BLaER1 treated with 17β-estradiol and CSF1 and Interleukin-3, amounts not matched to agents 10 nM and 100 nM (cell line): ENCODE measurements at regions not wholly inside any gene's neighbourhood (a gene's known extent, or its start where the extent isn't known, plus 50 kb on each side); places are given as distances from the start of the nearest gene placed in this dataset.
A peak's percentile ranks its signal among the peaks of the same experiment; 100 is the strongest.

Experiments used
- H3K27ac ChIP-seq, 11 experiments: shearing (Covaris generic); formaldehyde crosslinking; 2 replicates each; pipeline ENCODE4 v1.8.1; 2022
- H3K27me3 ChIP-seq, 11 experiments: shearing (Covaris generic); formaldehyde crosslinking; 2 replicates each; pipeline ENCODE4 v1.8.1; 2022
- H3K36me3 ChIP-seq, 11 experiments: shearing (Covaris generic); formaldehyde crosslinking; 2 replicates each; pipeline ENCODE4 v1.8.1; 2022
- H3K4me1 ChIP-seq, 10 experiments: shearing (Covaris generic); formaldehyde crosslinking; 2 replicates each; pipeline ENCODE4 v1.8.1; 2022
- H3K4me2 ChIP-seq, 11 experiments: shearing (Covaris generic); formaldehyde crosslinking; 2 replicates each; pipeline ENCODE4 v1.8.1; 2022
- H3K4me3 ChIP-seq, 10 experiments: shearing (Covaris generic); formaldehyde crosslinking; 2 replicates each; pipeline ENCODE4 v1.8.1; 2022
- H3K9ac ChIP-seq, 11 experiments: shearing (Covaris generic); formaldehyde crosslinking; 2 replicates each; pipeline ENCODE4 v1.8.1; 2022
- H3K9me3 ChIP-seq, 11 experiments: shearing (Covaris generic); formaldehyde crosslinking; replicated peaks in 1 of 11; 2 replicates each; pipeline ENCODE4 v1.8.1; 2022
- H4K20me1 ChIP-seq, 11 experiments: shearing (Covaris generic); formaldehyde crosslinking; 2 replicates each; pipeline ENCODE4 v1.8.1; 2022
- Cebpa-rat ChIP-seq, 11 experiments: shearing (Covaris generic); IDR thresholded peaks; 2 replicates each; pipeline ENCODE4 v1.8.1; 2022

DNA sequence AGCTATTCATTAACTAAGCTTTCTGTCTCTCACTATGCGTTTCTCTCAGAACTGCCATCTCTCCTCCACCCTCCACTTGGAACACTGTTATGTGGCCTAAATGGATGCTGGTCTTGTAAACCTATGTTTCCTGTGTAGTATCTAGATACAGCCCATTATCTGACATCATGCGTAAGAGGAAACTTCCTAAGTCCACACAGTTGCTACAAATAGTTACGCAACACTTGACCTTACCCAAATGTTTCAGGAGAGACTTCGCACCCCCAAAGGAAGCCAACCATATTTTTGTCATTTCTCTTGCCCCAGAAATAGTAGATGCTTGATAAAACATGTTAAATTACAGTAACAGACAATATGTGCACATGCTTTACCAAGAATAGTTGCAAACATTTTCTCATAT lies 87.2 kb upstream of the TPRG1 start:
- H3K4me1 ChIP-seq = peaks cover 0 to 16% (median 8%) of the 10 kb centered on the region in 10 experiments; a peak in 13 of 20 replicates
- H3K9me3 ChIP-seq = peaks cover 0 to 8% (median 0%) of the 10 kb centered on the region in 11 experiments; a peak in 3 of 22 replicates
- TF ChIP-seq Cebpa-rat (IDR thresholded peaks at IDR 0.05) = peak in 9 of 11 experiments; percentile 26 to 91 (median 57); a peak in 12 of 22 replicates
- H3K4me3 ChIP-seq = no peak overlapping the region
- H3K27me3 ChIP-seq = no peaks in the 10 kb centered on the region
- H3K9ac ChIP-seq = no peak overlapping the region
- H4K20me1 ChIP-seq = no peaks in the 10 kb centered on the region
- peak overlapping the region in 6 of 11 experiments; percentile 2 to 47 (median 41); a peak in 9 of 22 replicates for H3K4me2 ChIP-seq
- no peak overlapping the region for H3K27ac ChIP-seq
- no peaks in the 10 kb centered on the region for H3K36me3 ChIP-seq

DNA sequence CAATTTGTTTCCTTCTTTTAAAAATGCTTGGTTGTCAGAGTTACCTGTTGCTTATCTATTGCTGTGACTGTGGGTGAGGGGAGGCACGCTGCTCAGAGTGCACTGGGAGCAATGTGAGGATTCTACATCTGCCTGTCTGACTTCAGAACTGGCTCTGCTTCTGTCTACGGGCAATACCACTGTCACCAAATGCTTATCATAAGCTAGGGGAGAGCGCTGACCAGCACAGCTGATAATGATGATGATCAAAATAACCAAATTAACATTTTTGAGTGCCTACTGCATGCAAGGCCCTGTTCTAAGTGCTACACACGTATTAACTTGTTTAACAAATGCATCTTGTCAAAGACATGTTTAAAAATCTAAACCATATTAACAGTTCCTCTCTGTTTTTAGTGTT lies 79.2 kb upstream of the TPRG1 start:
- H3K9ac ChIP-seq = no peak overlapping the region
- no peaks in the 10 kb centered on the region for H3K4me1 ChIP-seq
- TF ChIP-seq Cebpa-rat (IDR thresholded peaks at IDR 0.05) = no peak
- H3K4me3 ChIP-seq = no peak overlapping the region
- no peak overlapping the region for H3K27ac ChIP-seq
- no peak overlapping the region for H3K4me2 ChIP-seq
- no peaks in the 10 kb centered on the region for H3K36me3 ChIP-seq
- H4K20me1 ChIP-seq = no peaks in the 10 kb centered on the region
- peaks cover 0 to 4% (median 0%) of the 10 kb centered on the region in 11 experiments; a peak in 3 of 22 replicates for H3K9me3 ChIP-seq
- no peaks in the 10 kb centered on the region for H3K27me3 ChIP-seq

DNA sequence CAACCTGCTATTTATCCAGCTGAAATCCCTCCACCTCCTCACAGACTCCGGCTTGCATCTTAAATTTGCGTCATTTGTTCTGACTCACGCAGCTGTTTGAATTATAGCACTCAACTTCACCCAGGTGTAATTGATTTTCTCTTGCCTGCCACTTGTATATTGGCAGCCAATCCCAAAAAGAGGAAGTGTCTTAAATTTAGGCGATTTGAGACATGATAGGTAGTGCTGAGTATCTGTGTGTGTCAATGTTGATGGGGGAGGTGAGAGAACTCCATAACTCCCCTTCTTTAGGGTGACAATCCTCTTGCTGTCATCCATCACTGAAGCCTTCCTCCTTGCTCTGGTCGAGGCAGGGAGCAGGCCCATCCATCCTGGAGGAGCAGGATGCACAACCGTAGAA lies 77.2 kb upstream of the TPRG1 start:
- no peak for TF ChIP-seq Cebpa-rat (IDR thresholded peaks at IDR 0.05)
- H3K27ac ChIP-seq = no peak overlapping the region
- peaks cover 0 to 13% (median 2%) of the 10 kb centered on the region in 10 experiments; a peak in 10 of 20 replicates for H3K4me1 ChIP-seq
- no peaks in the 10 kb centered on the region for H4K20me1 ChIP-seq
- H3K27me3 ChIP-seq = no peaks in the 10 kb centered on the region
- H3K9ac ChIP-seq = no peak overlapping the region
- no peaks in the 10 kb centered on the region for H3K36me3 ChIP-seq
- no peaks in the 10 kb centered on the region for H3K9me3 ChIP-seq
- no peak overlapping the region for H3K4me2 ChIP-seq
- no peak overlapping the region for H3K4me3 ChIP-seq

DNA sequence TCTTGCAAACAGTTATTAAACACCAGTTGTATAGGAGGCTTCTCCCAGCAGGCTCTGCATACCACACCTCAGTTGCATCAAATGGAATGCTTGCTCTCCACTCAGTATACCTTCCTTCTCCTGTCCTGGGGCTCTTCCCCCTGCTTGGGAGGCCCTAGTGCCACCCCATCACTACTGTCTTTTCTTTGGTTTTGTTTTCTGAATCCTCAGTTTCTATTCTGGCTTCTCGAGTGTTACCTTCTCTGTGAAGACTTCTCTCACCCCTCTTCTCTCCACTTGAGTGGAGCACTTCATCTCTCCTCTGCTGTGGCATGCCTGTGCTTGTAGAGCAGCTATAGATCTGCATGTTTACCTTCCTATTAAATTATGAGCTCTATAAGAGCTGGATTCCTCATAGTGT lies 75.7 kb upstream of the TPRG1 start:
- no peak overlapping the region for H3K4me3 ChIP-seq
- no peaks in the 10 kb centered on the region for H3K36me3 ChIP-seq
- H3K27ac ChIP-seq = no peak overlapping the region
- H3K4me1 ChIP-seq = peaks cover 0 to 13% (median 2%) of the 10 kb centered on the region in 10 experiments; a peak in 10 of 20 replicates
- H4K20me1 ChIP-seq = no peaks in the 10 kb centered on the region
- H3K9ac ChIP-seq = no peak overlapping the region
- H3K9me3 ChIP-seq = no peaks in the 10 kb centered on the region
- no peaks in the 10 kb centered on the region for H3K27me3 ChIP-seq
- TF ChIP-seq Cebpa-rat (IDR thresholded peaks at IDR 0.05) = no peak
- H3K4me2 ChIP-seq = no peak overlapping the region

- Histone ChIP-seq H3K4me2 (no peak overlapping the region), H3K36me3 (no peaks in the 10 kb centered on the region), H3K27ac (no peak overlapping the region), H3K9me3 (no peaks in the 10 kb centered on the region), H3K4me1 (peaks cover 0 to 13% (median 2%) of the 10 kb centered on the region in 10 experiments; a peak in 10 of 20 replicates), H3K4me3 (no peak overlapping the region), H3K27me3 (no peaks in the 10 kb centered on the region), H4K20me1 (no peaks in the 10 kb centered on the region), H3K9ac (no peak overlapping the region)
- TF ChIP-seq Cebpa-rat (IDR thresholded peaks at IDR 0.05) = no peak
These were observed 72.7 kb upstream of the TPRG1 start for GRCh38 chr3:189099031-189099471.

- no peaks in the 10 kb centered on the region for H4K20me1 ChIP-seq
- no peaks in the 10 kb centered on the region for H3K27me3 ChIP-seq
- H3K4me2 ChIP-seq = no peak overlapping the region
- no peak overlapping the region for H3K27ac ChIP-seq
- no peak for TF ChIP-seq Cebpa-rat (IDR thresholded peaks at IDR 0.05)
- no peak overlapping the region for H3K9ac ChIP-seq
- H3K4me1 ChIP-seq = peaks cover 0 to 13% (median 2%) of the 10 kb centered on the region in 10 experiments; a peak in 10 of 20 replicates
- no peaks in the 10 kb centered on the region for H3K9me3 ChIP-seq
- H3K36me3 ChIP-seq = no peaks in the 10 kb centered on the region
- H3K4me3 ChIP-seq = no peak overlapping the region
These were observed 72.1 kb upstream of the TPRG1 start for GRCh38 chr3:189099505-189100290.

DNA sequence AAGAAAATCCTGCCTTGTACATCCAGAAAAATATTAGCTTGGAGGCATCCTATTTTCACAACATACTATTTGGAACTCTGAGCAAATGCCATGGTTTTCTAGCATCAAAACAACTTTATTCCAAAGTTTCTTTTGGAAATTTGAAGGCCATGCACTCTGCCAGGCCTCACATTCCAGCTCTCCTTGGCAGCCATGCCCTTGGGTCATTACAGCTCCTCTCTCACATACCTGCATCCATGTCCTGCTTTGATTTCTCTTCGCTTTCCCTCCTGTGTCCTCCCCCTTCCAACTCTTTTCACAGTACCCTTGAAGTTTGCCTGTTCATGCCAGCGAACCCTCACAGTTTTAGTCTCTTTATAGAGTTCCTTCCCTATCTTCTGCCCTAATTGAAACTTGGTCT lies 70.9 kb upstream of the TPRG1 start:
- no peak overlapping the region for H3K4me3 ChIP-seq
- no peak overlapping the region for H3K27ac ChIP-seq
- peaks cover 0 to 13% (median 2%) of the 10 kb centered on the region in 10 experiments; a peak in 10 of 20 replicates for H3K4me1 ChIP-seq
- no peaks in the 10 kb centered on the region for H3K27me3 ChIP-seq
- no peaks in the 10 kb centered on the region for H3K9me3 ChIP-seq
- H3K36me3 ChIP-seq = no peaks in the 10 kb centered on the region
- H3K9ac ChIP-seq = no peak overlapping the region
- no peaks in the 10 kb centered on the region for H4K20me1 ChIP-seq
- H3K4me2 ChIP-seq = no peak overlapping the region
- no peak for TF ChIP-seq Cebpa-rat (IDR thresholded peaks at IDR 0.05)

GRCh38 chr3:189101594-189101993 lies 70.2 kb upstream of the TPRG1 start:
- Histone ChIP-seq H3K36me3 (no peaks in the 10 kb centered on the region), H4K20me1 (no peaks in the 10 kb centered on the region), H3K9me3 (no peaks in the 10 kb centered on the region), H3K9ac (no peak overlapping the region), H3K4me1 (peaks cover 0 to 13% (median 2%) of the 10 kb centered on the region in 10 experiments; a peak in 10 of 20 replicates), H3K4me3 (no peak overlapping the region), H3K27me3 (no peaks in the 10 kb centered on the region), H3K4me2 (no peak overlapping the region), H3K27ac (no peak overlapping the region)
- no peak for TF ChIP-seq Cebpa-rat (IDR thresholded peaks at IDR 0.05)

DNA sequence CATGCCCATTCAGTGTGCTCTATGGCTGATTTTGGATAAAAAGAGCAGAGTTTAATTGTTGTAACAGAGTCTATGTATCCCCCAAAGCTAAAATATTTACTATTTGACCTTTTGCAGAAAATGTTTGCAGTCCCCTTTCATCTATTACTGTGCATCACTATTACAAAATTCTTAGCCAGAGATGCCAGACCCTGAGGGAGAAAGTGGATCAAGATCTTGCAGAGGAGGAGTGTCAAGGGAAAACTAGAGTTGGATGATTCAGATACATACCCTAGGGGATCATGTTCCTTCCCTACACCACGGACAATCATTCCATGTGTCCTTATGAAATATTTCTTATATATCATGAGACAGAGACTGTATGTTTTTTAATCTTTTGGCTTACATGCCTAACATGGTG lies 68.6 kb upstream of the TPRG1 start:
- no peak for TF ChIP-seq Cebpa-rat (IDR thresholded peaks at IDR 0.05)
- no peak overlapping the region for H3K9ac ChIP-seq
- H4K20me1 ChIP-seq = no peaks in the 10 kb centered on the region
- H3K4me3 ChIP-seq = no peak overlapping the region
- no peak overlapping the region for H3K4me2 ChIP-seq
- H3K27ac ChIP-seq = no peak overlapping the region
- no peaks in the 10 kb centered on the region for H3K9me3 ChIP-seq
- H3K36me3 ChIP-seq = no peaks in the 10 kb centered on the region
- no peaks in the 10 kb centered on the region for H3K27me3 ChIP-seq
- H3K4me1 ChIP-seq = peaks cover 0 to 9% (median under 1%) of the 10 kb centered on the region in 10 experiments; a peak in 10 of 20 replicates

DNA sequence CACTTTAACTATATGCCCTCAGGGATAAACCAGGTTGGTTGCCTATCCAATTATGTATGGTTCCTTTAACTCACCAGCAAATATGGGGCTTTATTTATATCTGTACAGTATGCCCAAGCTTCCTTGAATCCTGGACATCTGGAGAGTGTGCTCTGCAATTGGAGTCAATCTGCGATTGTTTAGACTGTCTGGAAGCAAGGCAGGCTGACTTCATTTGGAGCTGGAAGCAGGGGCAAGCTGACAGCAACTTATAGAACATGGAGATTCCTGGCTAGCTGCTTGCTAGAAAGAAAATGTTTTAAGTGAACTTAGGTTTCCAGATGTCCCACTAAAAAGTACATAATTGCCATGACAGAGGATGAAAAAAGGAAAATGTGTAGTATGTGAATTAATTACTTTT lies 63.7 kb upstream of the TPRG1 start:
- no peak overlapping the region for H3K4me2 ChIP-seq
- TF ChIP-seq Cebpa-rat (IDR thresholded peaks at IDR 0.05) = no peak
- peaks cover 0 to 6% (median 0%) of the 10 kb centered on the region in 11 experiments; a peak in 2 of 22 replicates for H3K9me3 ChIP-seq
- H4K20me1 ChIP-seq = no peaks in the 10 kb centered on the region
- no peaks in the 10 kb centered on the region for H3K27me3 ChIP-seq
- no peaks in the 10 kb centered on the region for H3K4me1 ChIP-seq
- H3K36me3 ChIP-seq = no peaks in the 10 kb centered on the region
- no peak overlapping the region for H3K4me3 ChIP-seq
- H3K9ac ChIP-seq = no peak overlapping the region
- no peak overlapping the region for H3K27ac ChIP-seq
